ENCODE measurements at regions not wholly inside any gene's neighbourhood (a gene's known extent, or its start where the extent isn't known, plus 50 kb on each side); places are given as distances from the start of the nearest gene placed in this dataset.

DNA sequence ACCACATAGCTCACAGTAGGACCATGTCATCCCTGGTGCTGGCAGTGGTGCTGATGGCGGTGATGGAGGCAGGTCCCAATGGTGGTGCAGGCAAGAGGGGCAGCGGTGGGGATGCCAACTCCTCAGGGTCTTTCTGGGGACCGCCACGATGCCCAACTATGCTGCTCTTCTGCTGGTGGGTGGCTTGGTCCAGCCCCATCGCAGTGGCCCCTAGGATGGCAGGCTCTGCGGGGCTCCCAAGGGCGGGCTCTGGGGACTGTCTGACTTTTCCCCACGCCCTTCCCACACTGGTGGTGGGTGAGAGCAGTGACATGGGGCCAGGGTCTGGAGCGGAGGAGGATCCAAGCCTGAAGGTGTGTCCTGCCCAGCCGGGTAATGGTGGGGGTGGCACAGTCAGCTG, 288.9 kb upstream of the RIOK2 start:
- TF ChIP-seq, protein P1, sequence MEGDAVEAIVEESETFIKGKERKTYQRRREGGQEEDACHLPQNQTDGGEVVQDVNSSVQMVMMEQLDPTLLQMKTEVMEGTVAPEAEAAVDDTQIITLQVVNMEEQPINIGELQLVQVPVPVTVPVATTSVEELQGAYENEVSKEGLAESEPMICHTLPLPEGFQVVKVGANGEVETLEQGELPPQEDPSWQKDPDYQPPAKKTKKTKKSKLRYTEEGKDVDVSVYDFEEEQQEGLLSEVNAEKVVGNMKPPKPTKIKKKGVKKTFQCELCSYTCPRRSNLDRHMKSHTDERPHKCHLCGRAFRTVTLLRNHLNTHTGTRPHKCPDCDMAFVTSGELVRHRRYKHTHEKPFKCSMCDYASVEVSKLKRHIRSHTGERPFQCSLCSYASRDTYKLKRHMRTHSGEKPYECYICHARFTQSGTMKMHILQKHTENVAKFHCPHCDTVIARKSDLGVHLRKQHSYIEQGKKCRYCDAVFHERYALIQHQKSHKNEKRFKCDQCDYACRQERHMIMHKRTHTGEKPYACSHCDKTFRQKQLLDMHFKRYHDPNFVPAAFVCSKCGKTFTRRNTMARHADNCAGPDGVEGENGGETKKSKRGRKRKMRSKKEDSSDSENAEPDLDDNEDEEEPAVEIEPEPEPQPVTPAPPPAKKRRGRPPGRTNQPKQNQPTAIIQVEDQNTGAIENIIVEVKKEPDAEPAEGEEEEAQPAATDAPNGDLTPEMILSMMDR (IDR thresholded peaks at IDR 0.05; ENCODE audit: unreplicated experiment in 3 of 3): no peak
- H3K27me3 Mint-ChIP-seq (ENCODE audit: low read depth): no peaks in the 10 kb centered on the region
- H3K36me3 Mint-ChIP-seq (ENCODE audit: low read depth): no peaks in the 10 kb centered on the region

DNA sequence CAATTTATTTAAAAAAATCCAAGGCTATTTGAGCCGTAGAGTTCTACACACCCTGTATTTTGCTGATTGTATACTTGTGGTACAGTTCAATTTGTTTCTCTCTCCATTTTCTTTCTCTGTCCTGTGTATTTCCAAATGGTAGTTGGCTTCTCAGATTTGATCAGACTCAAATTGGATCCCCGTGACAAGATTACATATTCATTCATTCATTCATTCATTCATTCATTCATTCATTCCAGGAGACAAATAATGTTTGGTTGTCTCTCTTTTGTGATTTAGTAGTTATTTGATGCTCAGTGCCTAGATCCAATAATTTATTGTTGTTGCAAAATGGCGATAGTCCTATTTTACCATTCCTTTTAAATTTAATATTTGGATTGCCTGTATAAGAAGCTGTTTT, 292.8 kb upstream of the RIOK2 start:
- no peak overlapping the region for H3K4me3 Mint-ChIP-seq
- H3K9me3 Mint-ChIP-seq: no peaks in the 10 kb centered on the region
- H3K4me1 Mint-ChIP-seq: peaks cover 16% of the 10 kb centered on the region
- H3K27me3 Mint-ChIP-seq (ENCODE audit: low read depth): no peaks in the 10 kb centered on the region
- H3K36me3 Mint-ChIP-seq (ENCODE audit: low read depth): no peaks in the 10 kb centered on the region
- H3K27ac Mint-ChIP-seq: no peak overlapping the region
- TF ChIP-seq, protein P1 (IDR thresholded peaks at IDR 0.05; ENCODE audit: unreplicated experiment in 3 of 3): no peak

More for the DNA sequence above, 288.9 kb upstream of the RIOK2 start:
- Mint-ChIP-seq H3K9me3 (peaks cover 16% of the 10 kb centered on the region), H3K4me3 (no peak overlapping the region), H3K4me1 (no peaks in the 10 kb centered on the region), H3K27ac (no peak overlapping the region)

DNA sequence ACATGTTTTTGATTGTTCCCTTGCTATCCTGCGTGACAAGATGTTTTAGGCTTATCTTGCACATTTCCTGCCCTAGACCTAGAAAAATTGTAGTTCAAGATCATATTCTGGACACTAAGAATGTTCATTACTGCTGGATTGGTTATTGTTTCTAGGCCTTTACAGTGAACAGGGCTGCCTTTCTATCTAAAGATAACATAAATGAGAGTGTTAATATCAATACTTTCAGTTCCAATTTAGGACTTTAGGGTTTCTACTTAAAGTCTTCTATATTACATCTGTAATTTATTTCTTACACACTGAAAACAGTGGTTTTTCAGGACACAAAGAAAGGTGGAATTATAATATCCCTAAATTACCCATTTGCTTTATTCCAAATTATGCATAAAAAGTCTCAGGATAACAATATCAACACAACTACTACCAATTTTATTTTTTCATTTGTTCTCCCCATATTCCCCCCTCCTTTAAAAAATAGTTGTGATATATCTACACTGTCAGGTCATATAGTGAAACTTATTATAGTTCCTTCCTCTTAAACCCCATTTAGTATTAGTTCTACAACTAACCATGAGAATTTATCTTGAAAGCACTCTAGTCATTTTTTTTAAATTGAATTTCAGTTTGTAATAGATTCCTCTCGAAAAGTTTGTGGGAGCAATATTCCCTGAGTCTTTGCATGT, 293.9 kb upstream of the RIOK2 start:
- peaks cover 16% of the 10 kb centered on the region for H3K4me1 Mint-ChIP-seq
- no peaks in the 10 kb centered on the region for H3K9me3 Mint-ChIP-seq
- H3K27me3 Mint-ChIP-seq (ENCODE audit: low read depth): no peaks in the 10 kb centered on the region
- H3K27ac Mint-ChIP-seq: no peak overlapping the region
- H3K4me3 Mint-ChIP-seq: no peak overlapping the region
- no peaks in the 10 kb centered on the region for H3K36me3 Mint-ChIP-seq (ENCODE audit: low read depth)
- TF ChIP-seq, protein P1 (IDR thresholded peaks at IDR 0.05; ENCODE audit: unreplicated experiment in 3 of 3): no peak

DNA sequence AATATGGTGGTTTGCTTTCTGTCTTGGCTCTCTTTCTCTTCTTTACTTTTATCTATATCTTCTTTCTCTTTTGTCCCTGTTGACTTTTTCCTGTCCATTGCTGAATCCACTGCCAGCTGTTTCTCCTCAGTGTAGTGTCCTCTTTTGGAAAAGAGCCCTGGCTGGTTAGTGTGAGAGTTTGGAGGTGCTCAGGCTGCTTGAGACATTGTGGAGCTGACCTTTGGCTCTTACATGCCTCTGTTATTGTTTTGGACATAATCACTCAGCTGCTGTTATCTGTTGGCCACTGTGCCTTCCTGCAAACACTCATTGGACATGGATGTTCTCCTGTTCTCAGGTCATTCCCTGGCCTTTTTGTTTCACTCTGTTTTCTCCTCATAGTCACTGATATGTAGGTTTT, 295.4 kb upstream of the RIOK2 start:
- Mint-ChIP-seq H3K27ac (peak overlapping the region; percentile 37 to 81 (median 73)), H3K27me3 (ENCODE audit: low read depth) (no peaks in the 10 kb centered on the region), H3K36me3 (ENCODE audit: low read depth) (no peaks in the 10 kb centered on the region), H3K4me3 (peak overlapping the region in 1 of 3 experiments; percentile 25), H3K9me3 (no peaks in the 10 kb centered on the region), H3K4me1 (peaks cover 16% of the 10 kb centered on the region)
- TF ChIP-seq, protein P1 (IDR thresholded peaks at IDR 0.05; ENCODE audit: unreplicated experiment in 3 of 3): no peak

DNA sequence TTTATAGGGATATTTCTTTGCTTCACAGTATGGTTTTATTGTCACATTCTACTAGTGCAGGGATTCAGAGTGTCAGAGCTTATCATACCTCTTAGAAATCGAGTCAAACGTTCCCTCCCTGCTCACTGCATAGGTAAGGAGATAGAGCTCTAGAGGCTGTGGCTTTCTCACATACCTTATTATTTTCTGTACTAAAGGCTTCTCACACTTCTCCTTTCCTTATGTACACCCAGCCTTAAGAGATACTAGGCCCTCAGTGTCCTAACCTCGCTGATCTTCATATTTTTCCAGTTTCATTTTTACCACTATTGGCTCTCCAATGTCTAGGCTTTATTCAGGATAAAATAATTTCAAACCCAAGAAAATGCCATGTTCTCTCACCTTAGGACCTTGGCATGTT, 297.3 kb upstream of the RIOK2 start:
- Mint-ChIP-seq H3K27ac (peak overlapping the region in 1 of 3 experiments; percentile 17), H3K27me3 (ENCODE audit: low read depth) (no peaks in the 10 kb centered on the region), H3K4me1 (peaks cover 16% of the 10 kb centered on the region), H3K9me3 (no peaks in the 10 kb centered on the region), H3K4me3 (no peak overlapping the region), H3K36me3 (ENCODE audit: low read depth) (no peaks in the 10 kb centered on the region)
- TF ChIP-seq, protein P1 (IDR thresholded peaks at IDR 0.05; ENCODE audit: unreplicated experiment in 3 of 3): no peak

DNA sequence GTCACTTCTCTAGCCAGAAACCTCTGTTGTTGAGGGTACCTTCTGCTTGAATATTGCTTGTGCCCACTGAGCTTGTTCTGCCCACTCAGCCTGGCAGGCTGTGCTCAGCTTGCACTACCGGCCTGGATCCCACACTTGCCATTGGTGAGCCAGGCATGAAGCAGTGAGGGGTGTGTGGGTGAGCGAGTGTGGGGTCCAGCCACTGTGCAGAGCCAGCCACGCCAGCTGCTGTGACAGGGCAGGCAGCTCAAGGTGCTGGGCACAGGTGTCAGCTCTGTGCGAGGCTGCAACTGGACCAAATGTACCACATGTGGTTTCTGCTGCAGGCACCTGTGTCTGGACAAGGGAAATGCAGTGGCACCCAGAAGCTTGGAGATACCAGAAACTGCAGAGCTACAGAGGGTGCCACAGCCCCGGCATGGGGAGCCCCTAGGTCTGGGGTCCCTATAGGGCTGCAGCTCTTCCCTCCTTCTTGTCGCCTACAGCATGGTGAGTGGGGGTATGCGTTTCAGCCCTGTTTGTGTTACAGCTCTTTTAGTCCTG, 305.1 kb upstream of the RIOK2 start:
- TF ChIP-seq, protein P1 (IDR thresholded peaks at IDR 0.05; ENCODE audit: unreplicated experiment in 3 of 3): no peak
- H3K9me3 Mint-ChIP-seq: no peaks in the 10 kb centered on the region
- H3K4me1 Mint-ChIP-seq: no peaks in the 10 kb centered on the region
- no peaks in the 10 kb centered on the region for H3K36me3 Mint-ChIP-seq (ENCODE audit: low read depth)
- H3K4me3 Mint-ChIP-seq: no peak overlapping the region
- H3K27ac Mint-ChIP-seq: peak overlapping the region in 1 of 3 experiments; percentile 22
- no peaks in the 10 kb centered on the region for H3K27me3 Mint-ChIP-seq (ENCODE audit: low read depth)
